Activated T-cell treated with anti-CD3 and anti-CD28 coated beads for 24 hours (primary cell): ENCODE measurements at regions not wholly inside any gene's neighbourhood (a gene's known extent, or its start where the extent isn't known, plus 50 kb on each side); places are given as distances from the start of the nearest gene placed in this dataset.

Experiments
- DNase-seq: peaks from one replicate; pipeline ENCODE4 v3.0.0-alpha.2; 2020; ENCODE audit warnings: low read depth

- DNase-seq, result no peak
Observed at GRCh38 chr5:6915574-6915973, 202.3 kb downstream of the TENT4A start.

DNA sequence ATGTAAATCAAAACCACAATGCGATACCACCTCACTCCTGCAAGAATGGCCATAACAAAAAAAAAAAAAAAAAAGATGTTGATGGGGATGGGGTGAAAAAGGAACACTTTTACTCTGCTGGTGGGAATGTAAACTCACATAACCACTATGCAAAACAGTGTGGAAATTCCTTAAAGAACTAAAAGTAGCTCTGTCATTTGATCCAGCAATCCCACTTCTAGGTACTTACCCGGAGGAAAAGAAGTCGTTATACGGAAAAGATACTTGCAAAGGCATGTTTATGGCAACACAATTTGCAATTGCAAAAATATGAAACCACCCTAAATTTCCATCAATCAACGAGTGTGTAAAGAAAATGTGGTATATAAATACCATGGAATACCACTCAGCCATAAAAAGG, 205.0 kb downstream of the TENT4A start:
- DNase-seq, result no peak

- no peak for DNase-seq
Observed at GRCh38 chr5:6920628-6921256, 207.5 kb downstream of the TENT4A start.

DNA sequence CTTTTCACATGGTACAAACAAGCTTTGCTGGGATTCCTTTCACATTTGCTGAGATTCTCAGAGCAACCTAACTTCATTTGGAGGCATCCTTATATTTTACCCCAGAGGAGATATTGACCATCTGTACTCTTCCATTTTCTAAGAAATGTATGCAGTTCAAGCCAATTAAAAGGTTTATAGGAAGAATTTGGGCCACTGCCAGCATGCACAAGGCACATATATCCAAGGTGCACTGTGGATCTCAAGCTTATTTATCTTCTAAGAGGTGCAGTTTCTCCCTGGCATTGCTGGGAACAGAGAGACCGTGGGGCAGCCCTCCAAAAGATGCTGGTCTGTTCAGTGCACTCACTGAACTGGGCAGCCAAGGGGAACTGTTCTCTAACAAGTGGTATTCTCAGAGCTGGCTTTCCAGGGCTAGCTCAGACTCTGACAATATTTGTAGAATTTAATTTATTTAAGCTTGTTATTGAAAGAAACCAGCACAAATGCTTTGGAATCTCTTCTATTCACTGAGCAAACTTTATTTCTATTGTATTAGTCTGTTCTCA, 213.3 kb downstream of the TENT4A start:
- no peak for DNase-seq

DNA sequence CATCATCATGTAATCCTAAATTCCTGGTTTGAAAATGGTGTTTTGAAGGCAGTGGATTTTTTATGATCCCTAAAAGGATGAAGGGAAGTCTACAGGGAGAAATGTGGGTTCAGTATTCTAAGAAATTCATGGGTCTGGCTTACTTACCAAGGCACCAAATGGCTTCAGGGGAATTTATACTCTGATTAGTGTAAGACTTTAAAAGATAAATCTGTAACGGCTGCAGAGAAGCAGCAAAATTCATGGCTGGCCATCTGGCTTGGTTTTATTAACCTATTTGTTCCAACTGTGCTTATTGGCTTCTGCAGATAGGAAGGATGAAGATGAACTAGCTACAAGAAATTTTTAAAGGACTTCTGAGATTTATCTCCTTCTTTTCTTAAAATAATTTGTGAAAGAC, 222.8 kb downstream of the TENT4A start:
- DNase-seq, result no peak

DNA sequence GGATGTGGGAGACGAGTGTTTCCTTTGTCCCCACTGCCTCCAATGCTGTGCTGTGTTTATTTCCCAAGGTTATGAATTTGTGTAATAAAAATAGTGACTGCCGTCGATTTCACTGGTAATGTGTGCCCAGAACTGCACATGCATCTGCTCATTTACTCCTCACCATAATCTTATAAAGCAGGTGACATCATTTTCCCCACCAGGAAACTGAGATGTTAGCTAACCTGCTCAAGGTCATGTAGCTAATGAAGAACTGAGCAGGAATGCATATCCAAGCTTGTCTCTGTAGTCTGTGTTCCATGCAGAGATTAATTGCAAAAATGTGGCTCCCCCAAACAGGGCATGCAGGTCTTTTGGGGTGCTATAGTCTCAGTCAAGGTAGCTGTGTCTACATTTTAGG, 224.4 kb downstream of the TENT4A start:
- DNase-seq, result no peak

- no peak for DNase-seq
Observed at GRCh38 chr5:6941631-6942030, 228.4 kb downstream of the TENT4A start.

GRCh38 chr5:6943197-6944112, 230.2 kb downstream of the TENT4A start:
- no peak for DNase-seq

DNA sequence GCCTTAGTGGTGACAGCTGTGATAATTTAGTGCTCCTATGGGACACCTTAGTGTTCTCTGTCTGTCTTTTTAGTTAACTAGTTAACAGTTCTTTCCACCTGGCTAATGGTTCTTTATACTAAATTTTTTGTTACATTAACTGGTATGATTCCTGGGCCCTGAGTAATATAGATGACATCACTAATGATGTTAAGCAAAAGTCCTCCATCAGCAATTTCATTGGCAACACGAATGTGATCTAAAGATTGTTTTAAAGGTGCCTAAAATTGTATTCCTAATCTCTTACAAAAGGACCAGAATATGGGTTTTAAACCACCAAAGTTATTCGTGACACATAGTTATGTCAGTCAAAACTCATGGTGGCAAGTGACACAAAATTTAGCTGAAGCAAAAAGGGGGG, 235.3 kb downstream of the TENT4A start:
- no peak for DNase-seq

- DNase-seq, result no peak
Observed at GRCh38 chr5:6949230-6949629, 236.0 kb downstream of the TENT4A start.

- DNase-seq, result no peak
Observed at GRCh38 chr5:6950250-6950649, 237.0 kb downstream of the TENT4A start.

DNA sequence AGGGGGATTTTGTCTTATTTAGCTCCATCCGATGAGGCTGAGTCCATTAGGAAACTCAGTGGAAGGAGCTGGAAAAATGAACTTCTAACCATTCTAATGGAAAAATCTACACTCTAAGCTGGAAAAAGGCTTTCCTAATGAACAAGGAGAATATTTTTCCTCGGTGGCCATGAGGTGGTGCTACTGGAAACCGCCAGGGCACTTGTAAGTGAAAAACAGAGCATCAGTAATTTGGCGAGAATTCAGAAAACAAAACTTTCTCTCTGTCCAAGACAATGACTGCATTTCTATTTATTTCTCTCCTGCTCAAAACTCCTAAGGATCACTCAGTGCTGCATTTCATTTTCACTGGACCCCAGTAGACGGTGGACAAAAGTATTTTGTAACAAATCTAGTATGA, 237.6 kb downstream of the TENT4A start:
- no peak for DNase-seq

GRCh38 chr5:6961123-6961522, 247.9 kb downstream of the TENT4A start:
- no peak for DNase-seq

GRCh38 chr5:6961837-6962635, 248.8 kb downstream of the TENT4A start:
- DNase-seq, result no peak

GRCh38 chr5:6976971-6977370, 263.7 kb downstream of the TENT4A start:
- DNase-seq, result no peak

DNA sequence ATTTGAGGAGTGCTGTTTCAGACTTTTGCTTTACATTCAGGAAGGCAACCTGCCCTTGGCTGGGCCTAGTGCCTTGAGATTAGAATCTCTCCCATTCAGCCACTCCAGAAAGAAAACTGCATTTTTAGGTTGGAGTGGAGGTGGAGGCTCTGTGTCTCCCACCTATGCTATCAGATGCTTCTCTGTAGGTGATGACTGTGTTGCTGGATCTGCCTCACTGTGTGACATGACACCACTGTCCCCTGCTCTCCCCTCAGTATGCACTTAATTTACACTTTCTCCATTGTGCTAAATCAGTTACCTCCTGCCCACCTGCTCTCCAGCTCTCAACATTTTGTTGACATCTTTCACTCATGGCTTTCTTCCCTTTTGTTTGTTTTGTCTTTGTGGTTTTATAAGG, 265.8 kb downstream of the TENT4A start:
- no peak for DNase-seq

- DNase-seq, result no peak
Observed at GRCh38 chr5:6989230-6989629, 276.0 kb downstream of the TENT4A start.

- no peak for DNase-seq
Observed at GRCh38 chr5:6994097-6994496, 280.9 kb downstream of the TENT4A start.

DNA sequence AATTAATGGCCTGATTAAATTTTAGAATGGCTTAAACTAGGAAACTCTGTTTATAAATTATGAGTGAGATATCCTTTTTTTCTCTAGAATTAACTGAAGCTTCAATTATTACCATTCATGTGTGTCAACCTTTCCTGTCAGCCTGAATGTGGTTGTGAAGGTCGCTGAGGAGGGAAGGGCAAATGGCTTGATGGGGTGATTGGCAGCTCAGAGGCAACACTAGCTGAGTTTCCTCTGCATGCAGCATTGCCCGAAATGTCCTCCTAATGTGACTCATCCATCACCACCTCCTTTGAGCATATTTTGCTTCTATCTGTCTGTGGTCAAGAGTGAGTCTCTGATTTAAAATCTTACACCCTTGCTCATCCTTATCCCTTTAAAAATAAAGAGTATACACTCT, 281.9 kb downstream of the TENT4A start:
- DNase-seq, result no peak

DNA sequence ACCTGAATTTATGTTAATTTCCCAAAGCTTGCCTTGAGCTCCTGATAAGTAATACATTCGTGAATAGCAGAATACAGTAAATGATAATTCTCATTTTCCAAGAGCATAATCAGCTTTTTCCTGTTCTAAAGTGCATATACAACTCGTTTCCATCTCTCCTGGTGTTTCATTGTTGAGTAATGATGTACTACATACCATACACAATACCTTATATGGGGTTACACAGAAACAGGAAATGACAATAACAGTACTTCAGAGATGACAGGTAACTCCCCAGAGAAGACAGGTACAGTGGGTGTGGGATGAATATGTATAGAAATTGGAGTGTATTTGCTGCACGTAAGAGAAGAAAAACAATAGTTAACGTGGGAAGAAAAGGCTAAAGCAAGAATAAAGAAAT, 287.1 kb downstream of the TENT4A start:
- no peak for DNase-seq

- DNase-seq, result no peak
Observed at GRCh38 chr5:7010591-7010990, 297.4 kb downstream of the TENT4A start.

DNA sequence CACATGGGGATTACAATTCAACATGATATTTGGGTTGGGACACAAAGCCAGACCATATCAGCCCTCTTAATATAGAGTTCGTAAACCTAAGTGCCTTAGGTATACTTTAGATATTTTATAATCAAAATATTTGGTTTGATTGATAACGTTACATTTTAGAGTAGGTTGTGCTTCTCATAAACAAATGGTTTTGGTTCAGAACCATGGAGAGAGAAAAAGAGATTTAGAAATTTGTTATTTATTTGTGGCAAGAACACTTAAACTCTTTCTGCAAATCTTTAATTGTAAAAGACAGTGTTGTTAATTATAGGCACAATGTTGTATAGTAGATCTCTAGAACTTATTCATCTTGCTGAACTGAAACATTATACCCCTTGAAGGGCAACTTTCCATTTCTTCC, 298.8 kb downstream of the TENT4A start:
- DNase-seq, result no peak

DNA sequence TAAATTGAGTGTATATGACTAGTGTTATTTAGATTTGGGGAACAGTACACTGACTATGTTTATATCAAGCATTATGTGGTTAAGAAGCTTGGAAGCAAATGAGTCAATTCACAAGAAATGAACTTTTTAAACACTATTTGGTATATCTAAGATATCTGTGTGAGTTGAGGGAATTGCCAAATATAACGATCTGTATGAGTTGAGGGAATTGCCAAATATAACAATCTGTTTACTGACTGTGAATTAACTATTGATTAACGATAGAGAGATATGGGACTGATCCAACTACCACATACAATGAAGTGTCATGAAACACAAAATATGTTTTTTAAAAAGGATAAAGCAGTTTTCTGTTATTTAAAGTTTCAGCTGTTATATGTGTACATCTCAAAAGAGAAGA, 301.4 kb downstream of the TENT4A start:
- no peak for DNase-seq
